Suprapubic skin (tissue), 3 donors: ENCODE measurements at regions not wholly inside any gene's neighbourhood (a gene's known extent, or its start where the extent isn't known, plus 50 kb on each side); places are given as distances from the start of the nearest gene placed in this dataset.

ENCODE experiments used
- POLR2AphosphoS5 ChIP-seq, 3 donors: sonication (generic); formaldehyde crosslinking; IDR thresholded peaks; one replicate each; pipeline ENCODE4 v1.6.1; 2017; ENCODE audit warnings: antibody characterized with exemption in 3 of 3
- TF ChIP-seq, protein P1 (sequence below), 2 donors: fragments of 200-600 bp in 1 of 2; fragments of 450-650 bp in 1 of 2; sonication (generic) in 1 of 2; IDR thresholded peaks; one replicate each; pipeline ENCODE4 v1.5.1; 2016 to 2019; ENCODE audit warnings: antibody characterized with exemption in 2 of 2, mild to moderate bottlenecking in 1 of 2, moderate library complexity in 1 of 2

- TF ChIP-seq, protein P1, sequence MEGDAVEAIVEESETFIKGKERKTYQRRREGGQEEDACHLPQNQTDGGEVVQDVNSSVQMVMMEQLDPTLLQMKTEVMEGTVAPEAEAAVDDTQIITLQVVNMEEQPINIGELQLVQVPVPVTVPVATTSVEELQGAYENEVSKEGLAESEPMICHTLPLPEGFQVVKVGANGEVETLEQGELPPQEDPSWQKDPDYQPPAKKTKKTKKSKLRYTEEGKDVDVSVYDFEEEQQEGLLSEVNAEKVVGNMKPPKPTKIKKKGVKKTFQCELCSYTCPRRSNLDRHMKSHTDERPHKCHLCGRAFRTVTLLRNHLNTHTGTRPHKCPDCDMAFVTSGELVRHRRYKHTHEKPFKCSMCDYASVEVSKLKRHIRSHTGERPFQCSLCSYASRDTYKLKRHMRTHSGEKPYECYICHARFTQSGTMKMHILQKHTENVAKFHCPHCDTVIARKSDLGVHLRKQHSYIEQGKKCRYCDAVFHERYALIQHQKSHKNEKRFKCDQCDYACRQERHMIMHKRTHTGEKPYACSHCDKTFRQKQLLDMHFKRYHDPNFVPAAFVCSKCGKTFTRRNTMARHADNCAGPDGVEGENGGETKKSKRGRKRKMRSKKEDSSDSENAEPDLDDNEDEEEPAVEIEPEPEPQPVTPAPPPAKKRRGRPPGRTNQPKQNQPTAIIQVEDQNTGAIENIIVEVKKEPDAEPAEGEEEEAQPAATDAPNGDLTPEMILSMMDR (IDR thresholded peaks at IDR 0.05), result no peak
- no peak for TF ChIP-seq POLR2AphosphoS5 (IDR thresholded peaks at IDR 0.05)
These were observed 68.1 kb upstream of the MRPS30 start for GRCh38 chr5:44740660-44741059.
